ENCODE measurements at regions not wholly inside any gene's neighbourhood (a gene's known extent, or its start where the extent isn't known, plus 50 kb on each side); places are given as distances from the start of the nearest gene placed in this dataset.

GRCh38 chr7:119232091-119232490 is 1007.6 kb downstream of the ANKRD7 start:
- TF ChIP-seq CTCF (IDR thresholded peaks at IDR 0.05) (no peak), POLR2A (IDR thresholded peaks at IDR 0.05) (no peak)

Data from tibial nerve (tissue), 3 donors.